ENCODE measurements at regions not wholly inside any gene's neighbourhood (a gene's known extent, or its start where the extent isn't known, plus 50 kb on each side); places are given as distances from the start of the nearest gene placed in this dataset.

- in situ Hi-C loops (cut with HindIII; ENCODE audit: low pct_unique_long_range_greater_than_20kb, low sequenced_read_pairs), result no loop called here
- no peak overlapping the region for H3K4me3 ChIP-seq (ENCODE audit: low read depth in 2 of 2, low read length in 2 of 2)
- CTCF ChIA-PET, result interaction anchor here (0.9 kb wide), 1 partner anchor 76 kb away, joined by 3 read pairs; no protein-coding TSS in a partner anchor
- DNase-seq (ENCODE audit: low read depth, low spot score) (no peak), ATAC-seq (no peak)
- H3K4me1 ChIP-seq (ENCODE audit: control insufficient read depth, insufficient read depth, low read length), result no peaks in the 10 kb centered on the region
- intact Hi-C loops (cut with micrococcal nuclease; ENCODE audit: unreplicated experiment), result no loop called here
- no peak for TF ChIP-seq TCF7L2 (IDR thresholded peaks at IDR 0.05; ENCODE audit: low read depth, low read length)
- TF ChIP-seq POLR2AphosphoS5 (IDR thresholded peaks at IDR 0.05; ENCODE audit: low read depth, low read length), result no peak
- TF ChIP-seq REST (IDR thresholded peaks at IDR 0.05; ENCODE audit: insufficient read depth in 1 of 2, low read depth in 2 of 2, low read length in 1 of 2), result no peak
- TF ChIP-seq CTCF (IDR thresholded peaks at IDR 0.05), result no peak
- TF ChIP-seq SIN3A (IDR thresholded peaks at IDR 0.05; ENCODE audit: borderline replicate concordance, insufficient read depth, low read depth, low read length), result no peak
- no peaks in the 10 kb centered on the region for H3K9me3 ChIP-seq (ENCODE audit: control insufficient read depth, insufficient read depth, low read depth, low read length)
- no peak overlapping the region for H3K27ac ChIP-seq (ENCODE audit: low read length)
- H3K27me3 ChIP-seq (ENCODE audit: control insufficient read depth, insufficient read depth, low read length), result no peaks in the 10 kb centered on the region; the same call in 1 of the 2 replicates
- POLR2A ChIA-PET, result no interaction called here
- H3K36me3 ChIP-seq (ENCODE audit: control insufficient read depth, insufficient read depth, low read length), result no peaks in the 10 kb centered on the region
- no TSS peak for BruUV-seq (replicated peaks)
These were observed 231.2 kb upstream of the ZFP64 start for GRCh38 chr20:52422574-52423336.

- ChIA-PET POLR2A (no interaction called here), CTCF (no interaction called here)
- intact Hi-C loops (cut with micrococcal nuclease; ENCODE audit: unreplicated experiment), result no loop called here
- no TSS peak for BruUV-seq (replicated peaks)
- Histone ChIP-seq H3K27ac (ENCODE audit: low read length) (no peak overlapping the region), H3K4me1 (ENCODE audit: control insufficient read depth, insufficient read depth, low read length) (no peaks in the 10 kb centered on the region), H3K9me3 (ENCODE audit: control insufficient read depth, insufficient read depth, low read depth, low read length) (no peaks in the 10 kb centered on the region), H3K36me3 (ENCODE audit: control insufficient read depth, insufficient read depth, low read length) (no peaks in the 10 kb centered on the region), H3K27me3 (ENCODE audit: control insufficient read depth, insufficient read depth, low read length) (no peaks in the 10 kb centered on the region; the same call in 1 of the 2 replicates), H3K4me3 (ENCODE audit: low read depth in 2 of 2, low read length in 2 of 2) (no peak overlapping the region)
- in situ Hi-C loops (cut with HindIII; ENCODE audit: low pct_unique_long_range_greater_than_20kb, low sequenced_read_pairs), result no loop called here
- ATAC-seq, result no peak
- DNase-seq (ENCODE audit: low read depth, low spot score), result no peak
- no peak for TF ChIP-seq POLR2AphosphoS5 (IDR thresholded peaks at IDR 0.05; ENCODE audit: low read depth, low read length)
- TF ChIP-seq SIN3A (IDR thresholded peaks at IDR 0.05; ENCODE audit: borderline replicate concordance, insufficient read depth, low read depth, low read length), result no peak
- no peak for TF ChIP-seq TCF7L2 (IDR thresholded peaks at IDR 0.05; ENCODE audit: low read depth, low read length)
These were observed 229.2 kb upstream of the ZFP64 start for GRCh38 chr20:52420805-52421204.

- in situ Hi-C loops (cut with HindIII; ENCODE audit: low pct_unique_long_range_greater_than_20kb, low sequenced_read_pairs) (no loop called here), intact Hi-C loops (cut with micrococcal nuclease; ENCODE audit: unreplicated experiment) (no loop called here)
- no peak for ATAC-seq
- Histone ChIP-seq H3K27me3 (ENCODE audit: control insufficient read depth, insufficient read depth, low read length) (no peaks in the 10 kb centered on the region; the same call in 1 of the 2 replicates), H3K4me3 (ENCODE audit: low read depth in 2 of 2, low read length in 2 of 2) (no peak overlapping the region), H3K4me1 (ENCODE audit: control insufficient read depth, insufficient read depth, low read length) (no peaks in the 10 kb centered on the region), H3K9me3 (ENCODE audit: control insufficient read depth, insufficient read depth, low read depth, low read length) (no peaks in the 10 kb centered on the region), H3K36me3 (ENCODE audit: control insufficient read depth, insufficient read depth, low read length) (no peaks in the 10 kb centered on the region), H3K27ac (ENCODE audit: low read length) (no peak overlapping the region)
- TF ChIP-seq POLR2AphosphoS5 (IDR thresholded peaks at IDR 0.05; ENCODE audit: low read depth, low read length), result no peak
- no peak for TF ChIP-seq TCF7L2 (IDR thresholded peaks at IDR 0.05; ENCODE audit: low read depth, low read length)
- TF ChIP-seq SIN3A (IDR thresholded peaks at IDR 0.05; ENCODE audit: borderline replicate concordance, insufficient read depth, low read depth, low read length), result no peak
- TF ChIP-seq REST (IDR thresholded peaks at IDR 0.05; ENCODE audit: insufficient read depth in 1 of 2, low read depth in 2 of 2, low read length in 1 of 2), result no peak
- DNase-seq (ENCODE audit: low read depth, low spot score), result no peak
- POLR2A ChIA-PET, result no interaction called here
- no TSS peak for BruUV-seq (replicated peaks)
- CTCF ChIA-PET, result no interaction called here
These were observed 227.6 kb upstream of the ZFP64 start for GRCh38 chr20:52419205-52419604.
